ENCODE measurements at regions not wholly inside any gene's neighbourhood (a gene's known extent, or its start where the extent isn't known, plus 50 kb on each side); places are given as distances from the start of the nearest gene placed in this dataset.
"Not testable (repeated sequence)": the region's sequence is repeated elsewhere in the genome, so short reads cannot be mapped to it uniquely, and the experiment has no call there.

DNA sequence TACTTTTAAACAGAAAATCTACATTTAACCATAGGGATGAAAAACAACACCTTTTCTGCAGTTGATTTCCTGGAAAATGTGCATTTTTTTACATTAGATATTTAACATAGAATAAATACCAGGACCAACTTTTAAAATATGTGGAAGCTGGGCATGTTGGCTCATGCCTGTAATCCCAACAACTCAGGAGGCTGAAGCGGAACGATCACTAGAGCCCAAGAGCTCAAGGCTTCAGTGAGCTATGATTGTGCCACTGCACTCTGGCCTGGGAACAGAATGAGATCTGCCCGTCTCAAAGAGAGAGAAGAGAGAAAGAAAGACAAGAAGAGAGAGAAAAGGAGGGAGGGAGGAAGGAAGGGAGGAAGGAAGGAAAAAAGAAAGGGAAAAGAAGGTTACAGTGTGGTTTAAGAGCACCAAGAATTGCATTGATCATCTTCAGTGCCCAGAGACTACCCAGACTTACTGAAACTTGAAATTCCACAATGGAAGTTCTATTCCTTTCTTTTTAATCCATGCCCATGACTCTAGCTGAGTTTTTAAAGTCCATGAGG, 189.4 kb upstream of the ARID1B start:
- no peak for TF ChIP-seq CREB5 (CRISPR knock-in tag; IDR thresholded peaks at IDR 0.05; ENCODE audit: low read depth)
- no peak for TF ChIP-seq ZNF565 (CRISPR knock-in tag; conservative IDR thresholded peaks at IDR 0.05; ENCODE audit: low read depth)
- no peak for ATAC-seq

DNA sequence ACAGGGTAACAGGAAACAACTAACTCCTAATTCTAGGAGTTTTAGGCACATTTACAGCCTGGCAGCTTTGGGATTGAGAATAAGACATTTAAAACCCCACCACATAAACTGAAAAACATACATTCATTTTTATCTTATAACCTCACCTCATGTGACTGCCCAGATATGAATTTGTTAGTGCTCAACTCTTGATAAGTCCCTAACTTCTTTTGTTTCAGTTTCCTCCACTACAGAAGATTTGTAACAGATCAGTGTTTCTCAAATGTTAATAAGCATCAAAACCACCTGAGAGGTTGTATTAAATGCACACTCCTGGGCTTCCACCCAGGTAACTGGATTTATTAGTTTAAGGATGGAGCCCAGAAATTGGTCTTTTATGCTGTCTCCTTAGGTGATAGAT, 190.1 kb upstream of the ARID1B start:
- no peak for TF ChIP-seq TCF4 (CRISPR knock-in tag; IDR thresholded peaks at IDR 0.05; ENCODE audit: borderline replicate concordance)
- no peak for TF ChIP-seq BACH2 (CRISPR knock-in tag; IDR thresholded peaks at IDR 0.05; ENCODE audit: borderline replicate concordance)
- no peak for TF ChIP-seq CSDC2 (CRISPR knock-in tag; IDR thresholded peaks at IDR 0.05)
- TF ChIP-seq ZC3H10 (CRISPR knock-in tag; IDR thresholded peaks at IDR 0.05): no peak
- no peak for TF ChIP-seq TOX (CRISPR knock-in tag; IDR thresholded peaks at IDR 0.05; ENCODE audit: borderline replicate concordance)
- no peak for TF ChIP-seq ZFP3 (CRISPR knock-in tag; IDR thresholded peaks at IDR 0.05)
- TF ChIP-seq, protein P1, sequence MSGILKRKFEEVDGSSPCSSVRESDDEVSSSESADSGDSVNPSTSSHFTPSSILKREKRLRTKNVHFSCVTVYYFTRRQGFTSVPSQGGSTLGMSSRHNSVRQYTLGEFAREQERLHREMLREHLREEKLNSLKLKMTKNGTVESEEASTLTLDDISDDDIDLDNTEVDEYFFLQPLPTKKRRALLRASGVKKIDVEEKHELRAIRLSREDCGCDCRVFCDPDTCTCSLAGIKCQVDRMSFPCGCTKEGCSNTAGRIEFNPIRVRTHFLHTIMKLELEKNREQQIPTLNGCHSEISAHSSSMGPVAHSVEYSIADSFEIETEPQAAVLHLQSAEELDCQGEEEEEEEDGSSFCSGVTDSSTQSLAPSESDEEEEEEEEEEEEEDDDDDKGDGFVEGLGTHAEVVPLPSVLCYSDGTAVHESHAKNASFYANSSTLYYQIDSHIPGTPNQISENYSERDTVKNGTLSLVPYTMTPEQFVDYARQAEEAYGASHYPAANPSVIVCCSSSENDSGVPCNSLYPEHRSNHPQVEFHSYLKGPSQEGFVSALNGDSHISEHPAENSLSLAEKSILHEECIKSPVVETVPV (CRISPR knock-in tag; IDR thresholded peaks at IDR 0.05): no peak
- no peak for TF ChIP-seq ZNF70 (CRISPR knock-in tag; IDR thresholded peaks at IDR 0.05)
- no peak for TF ChIP-seq PPARA (CRISPR knock-in tag; IDR thresholded peaks at IDR 0.05; ENCODE audit: borderline replicate concordance)
- TF ChIP-seq ARNTL (CRISPR knock-in tag; IDR thresholded peaks at IDR 0.05; ENCODE audit: borderline replicate concordance, low read depth): no peak
- ATAC-seq: no peak

DNA sequence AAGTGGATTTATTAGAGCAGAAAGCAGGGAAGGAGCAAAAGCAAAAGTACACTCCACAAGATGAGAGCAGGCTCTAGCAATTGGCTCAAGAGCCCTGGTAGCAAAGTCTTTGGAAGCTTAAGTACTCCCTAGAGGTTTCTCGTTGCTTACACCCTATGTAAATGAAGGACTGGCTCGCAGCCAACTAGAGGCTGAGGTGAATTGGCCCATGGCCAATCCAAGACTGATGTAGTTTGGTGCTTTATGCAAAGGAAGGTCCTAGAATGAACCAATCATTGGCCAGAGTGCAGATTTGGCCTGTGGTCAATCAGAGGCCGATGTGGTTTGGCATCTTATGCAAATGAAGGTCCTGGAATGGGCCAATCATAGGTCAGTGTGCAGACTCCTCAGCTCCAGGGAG, 191.3 kb upstream of the ARID1B start:
- ATAC-seq: no peak
- TF ChIP-seq ISL1 (CRISPR knock-in tag; IDR thresholded peaks at IDR 0.05) (no peak), ZC3H10 (CRISPR knock-in tag; IDR thresholded peaks at IDR 0.05) (no peak), GLIS3 (CRISPR knock-in tag; IDR thresholded peaks at IDR 0.05) (no peak), TOX (CRISPR knock-in tag; IDR thresholded peaks at IDR 0.05; ENCODE audit: borderline replicate concordance) (no peak), BACH2 (CRISPR knock-in tag; IDR thresholded peaks at IDR 0.05; ENCODE audit: borderline replicate concordance) (no peak), TCF4 (CRISPR knock-in tag; IDR thresholded peaks at IDR 0.05; ENCODE audit: borderline replicate concordance) (no peak), ZNF8 (CRISPR knock-in tag; IDR thresholded peaks at IDR 0.05) (no peak)
- TF ChIP-seq, protein P2, sequence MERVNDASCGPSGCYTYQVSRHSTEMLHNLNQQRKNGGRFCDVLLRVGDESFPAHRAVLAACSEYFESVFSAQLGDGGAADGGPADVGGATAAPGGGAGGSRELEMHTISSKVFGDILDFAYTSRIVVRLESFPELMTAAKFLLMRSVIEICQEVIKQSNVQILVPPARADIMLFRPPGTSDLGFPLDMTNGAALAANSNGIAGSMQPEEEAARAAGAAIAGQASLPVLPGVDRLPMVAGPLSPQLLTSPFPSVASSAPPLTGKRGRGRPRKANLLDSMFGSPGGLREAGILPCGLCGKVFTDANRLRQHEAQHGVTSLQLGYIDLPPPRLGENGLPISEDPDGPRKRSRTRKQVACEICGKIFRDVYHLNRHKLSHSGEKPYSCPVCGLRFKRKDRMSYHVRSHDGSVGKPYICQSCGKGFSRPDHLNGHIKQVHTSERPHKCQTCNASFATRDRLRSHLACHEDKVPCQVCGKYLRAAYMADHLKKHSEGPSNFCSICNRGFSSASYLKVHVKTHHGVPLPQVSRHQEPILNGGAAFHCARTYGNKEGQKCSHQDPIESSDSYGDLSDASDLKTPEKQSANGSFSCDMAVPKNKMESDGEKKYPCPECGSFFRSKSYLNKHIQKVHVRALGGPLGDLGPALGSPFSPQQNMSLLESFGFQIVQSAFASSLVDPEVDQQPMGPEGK (CRISPR knock-in tag; IDR thresholded peaks at IDR 0.05; ENCODE audit: borderline replicate concordance): no peak
- TF ChIP-seq, protein P3, sequence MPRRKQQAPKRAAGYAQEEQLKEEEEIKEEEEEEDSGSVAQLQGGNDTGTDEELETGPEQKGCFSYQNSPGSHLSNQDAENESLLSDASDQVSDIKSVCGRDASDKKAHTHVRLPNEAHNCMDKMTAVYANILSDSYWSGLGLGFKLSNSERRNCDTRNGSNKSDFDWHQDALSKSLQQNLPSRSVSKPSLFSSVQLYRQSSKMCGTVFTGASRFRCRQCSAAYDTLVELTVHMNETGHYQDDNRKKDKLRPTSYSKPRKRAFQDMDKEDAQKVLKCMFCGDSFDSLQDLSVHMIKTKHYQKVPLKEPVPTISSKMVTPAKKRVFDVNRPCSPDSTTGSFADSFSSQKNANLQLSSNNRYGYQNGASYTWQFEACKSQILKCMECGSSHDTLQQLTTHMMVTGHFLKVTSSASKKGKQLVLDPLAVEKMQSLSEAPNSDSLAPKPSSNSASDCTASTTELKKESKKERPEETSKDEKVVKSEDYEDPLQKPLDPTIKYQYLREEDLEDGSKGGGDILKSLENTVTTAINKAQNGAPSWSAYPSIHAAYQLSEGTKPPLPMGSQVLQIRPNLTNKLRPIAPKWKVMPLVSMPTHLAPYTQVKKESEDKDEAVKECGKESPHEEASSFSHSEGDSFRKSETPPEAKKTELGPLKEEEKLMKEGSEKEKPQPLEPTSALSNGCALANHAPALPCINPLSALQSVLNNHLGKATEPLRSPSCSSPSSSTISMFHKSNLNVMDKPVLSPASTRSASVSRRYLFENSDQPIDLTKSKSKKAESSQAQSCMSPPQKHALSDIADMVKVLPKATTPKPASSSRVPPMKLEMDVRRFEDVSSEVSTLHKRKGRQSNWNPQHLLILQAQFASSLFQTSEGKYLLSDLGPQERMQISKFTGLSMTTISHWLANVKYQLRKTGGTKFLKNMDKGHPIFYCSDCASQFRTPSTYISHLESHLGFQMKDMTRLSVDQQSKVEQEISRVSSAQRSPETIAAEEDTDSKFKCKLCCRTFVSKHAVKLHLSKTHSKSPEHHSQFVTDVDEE (CRISPR knock-in tag; IDR thresholded peaks at IDR 0.05): no peak
- TF ChIP-seq, protein P4, sequence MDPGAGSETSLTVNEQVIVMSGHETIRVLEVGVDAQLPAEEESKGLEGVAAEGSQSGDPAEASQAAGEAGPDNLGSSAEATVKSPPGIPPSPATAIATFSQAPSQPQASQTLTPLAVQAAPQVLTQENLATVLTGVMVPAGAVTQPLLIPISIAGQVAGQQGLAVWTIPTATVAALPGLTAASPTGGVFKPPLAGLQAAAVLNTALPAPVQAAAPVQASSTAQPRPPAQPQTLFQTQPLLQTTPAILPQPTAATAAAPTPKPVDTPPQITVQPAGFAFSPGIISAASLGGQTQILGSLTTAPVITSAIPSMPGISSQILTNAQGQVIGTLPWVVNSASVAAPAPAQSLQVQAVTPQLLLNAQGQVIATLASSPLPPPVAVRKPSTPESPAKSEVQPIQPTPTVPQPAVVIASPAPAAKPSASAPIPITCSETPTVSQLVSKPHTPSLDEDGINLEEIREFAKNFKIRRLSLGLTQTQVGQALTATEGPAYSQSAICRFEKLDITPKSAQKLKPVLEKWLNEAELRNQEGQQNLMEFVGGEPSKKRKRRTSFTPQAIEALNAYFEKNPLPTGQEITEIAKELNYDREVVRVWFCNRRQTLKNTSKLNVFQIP (CRISPR knock-in tag; IDR thresholded peaks at IDR 0.05; ENCODE audit: borderline replicate concordance, low read depth): no peak

- not testable (repeated sequence) for ATAC-seq
Observed at GRCh38 chr6:156584121-156584520, 193.1 kb upstream of the ARID1B start.
